NCI-H69 (cell line): ENCODE measurements at regions not wholly inside any gene's neighbourhood (a gene's known extent, or its start where the extent isn't known, plus 50 kb on each side); places are given as distances from the start of the nearest gene placed in this dataset.
A peak's percentile ranks its signal among the peaks of the same experiment; 100 is the strongest.

Source experiments
- DNase-seq: peaks from one replicate; lab custom pipeline; 2025; lab: John Stamatoyannopoulos, UW

GRCh38 chr5:155295111-155295510, 281.6 kb downstream of the KIF4B start:
- no peak for DNase-seq

- peak; percentile 34 for DNase-seq
These were observed 285.9 kb downstream of the KIF4B start for GRCh38 chr5:155299386-155300005.

DNA sequence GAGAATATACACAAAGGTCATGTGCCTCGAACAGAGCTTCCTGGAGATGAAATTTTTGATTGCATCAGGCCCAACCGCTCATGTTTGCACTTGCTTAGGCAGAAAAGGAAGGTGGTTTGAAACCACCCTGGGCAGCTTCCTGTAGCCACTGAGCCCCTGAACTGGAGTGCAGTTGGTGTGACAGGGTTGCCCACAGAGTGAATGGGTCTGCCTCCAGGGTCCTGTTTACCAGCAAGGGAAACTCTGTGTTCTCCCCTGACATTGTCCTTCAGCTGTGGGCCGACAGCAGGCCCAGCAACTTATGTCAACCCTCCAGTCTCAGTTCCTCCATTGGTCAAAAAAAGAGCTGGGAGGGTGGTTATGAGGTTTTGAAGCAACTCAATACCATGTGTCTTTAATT, 289.6 kb downstream of the KIF4B start:
- DNase-seq, result no peak

DNA sequence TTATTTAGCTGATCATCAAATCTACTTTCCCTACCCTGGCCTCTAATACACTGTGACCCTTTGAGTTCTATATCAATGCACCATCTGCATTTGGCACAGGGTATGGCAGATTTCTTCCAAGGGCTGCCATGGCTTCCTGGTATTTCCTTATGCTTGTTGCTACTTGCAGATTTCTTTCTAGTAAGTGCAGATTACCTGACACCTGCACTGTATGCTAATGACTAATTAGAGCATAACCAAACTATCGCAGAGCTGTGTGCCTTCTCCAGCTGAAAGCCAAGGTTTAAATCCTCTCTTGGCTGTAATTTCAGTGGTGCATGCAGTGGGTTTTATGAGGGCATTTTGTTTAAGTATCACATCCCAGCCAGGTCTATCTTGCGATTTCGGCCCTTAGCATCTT, 293.7 kb downstream of the KIF4B start:
- DNase-seq, result peak; percentile 61

DNA sequence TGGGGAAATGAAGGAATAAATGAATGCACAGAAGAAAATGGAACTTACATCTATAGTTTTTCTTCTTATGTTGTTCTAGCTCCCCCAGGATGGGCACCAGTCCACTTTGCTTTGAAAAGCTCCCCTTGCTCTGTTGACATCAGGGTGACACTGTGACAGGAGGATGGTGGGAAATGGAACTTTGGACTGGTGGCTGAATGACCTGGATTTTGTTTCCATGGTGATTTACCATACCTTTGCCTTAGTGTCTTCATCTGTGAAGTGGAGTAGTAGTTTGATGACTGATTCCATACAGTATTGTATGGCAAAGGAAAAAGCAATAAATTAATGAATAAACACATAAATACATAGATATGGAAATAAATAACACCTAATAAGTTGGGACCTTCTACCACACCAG, 294.7 kb downstream of the KIF4B start:
- no peak for DNase-seq

- DNase-seq, result peak; percentile 47
These were observed 295.6 kb downstream of the KIF4B start for GRCh38 chr5:155309021-155309746.

- no peak for DNase-seq
These were observed 298.2 kb downstream of the KIF4B start for GRCh38 chr5:155311721-155312120.

DNA sequence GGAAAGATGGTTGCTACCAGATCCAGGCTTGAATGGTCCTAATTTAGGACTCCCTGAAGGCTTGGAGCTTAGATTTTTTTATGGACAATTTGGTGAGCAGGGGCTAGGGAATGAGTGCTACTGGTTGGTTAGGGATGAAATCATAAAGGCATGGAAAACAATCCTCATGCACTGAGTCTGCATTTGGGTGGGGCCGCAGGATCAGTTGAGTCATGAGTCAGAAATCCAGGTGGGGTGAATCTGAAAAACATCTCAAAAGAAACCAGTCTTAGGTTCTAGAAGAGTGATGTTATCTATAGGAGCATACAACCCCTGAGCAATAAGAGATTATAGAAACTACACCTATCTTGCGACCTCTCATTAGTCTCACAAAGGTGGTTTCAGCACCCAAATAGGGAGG, 300.0 kb downstream of the KIF4B start:
- no peak for DNase-seq

GRCh38 chr5:155316070-155316714, 302.6 kb downstream of the KIF4B start:
- DNase-seq, result no peak

DNA sequence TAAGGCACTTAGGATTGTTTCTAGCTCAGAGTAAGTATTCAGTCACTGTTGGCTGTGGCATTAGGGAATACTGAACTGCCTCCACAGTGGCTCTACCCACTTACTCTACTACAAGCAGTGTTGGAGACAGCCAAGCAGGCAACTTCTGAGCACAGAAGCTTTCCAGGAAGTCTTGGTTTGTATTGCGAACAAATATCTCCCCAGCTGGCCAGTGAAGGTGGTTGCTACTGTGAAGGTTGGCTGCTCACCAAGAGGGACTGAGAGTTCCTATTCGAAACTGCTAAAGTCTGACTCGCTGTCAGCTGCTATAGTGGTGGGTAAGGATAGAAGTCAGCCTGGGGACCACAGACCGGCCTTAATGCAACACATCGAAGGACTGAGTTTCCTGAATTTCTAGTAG, 319.1 kb downstream of the KIF4B start:
- DNase-seq, result no peak

DNA sequence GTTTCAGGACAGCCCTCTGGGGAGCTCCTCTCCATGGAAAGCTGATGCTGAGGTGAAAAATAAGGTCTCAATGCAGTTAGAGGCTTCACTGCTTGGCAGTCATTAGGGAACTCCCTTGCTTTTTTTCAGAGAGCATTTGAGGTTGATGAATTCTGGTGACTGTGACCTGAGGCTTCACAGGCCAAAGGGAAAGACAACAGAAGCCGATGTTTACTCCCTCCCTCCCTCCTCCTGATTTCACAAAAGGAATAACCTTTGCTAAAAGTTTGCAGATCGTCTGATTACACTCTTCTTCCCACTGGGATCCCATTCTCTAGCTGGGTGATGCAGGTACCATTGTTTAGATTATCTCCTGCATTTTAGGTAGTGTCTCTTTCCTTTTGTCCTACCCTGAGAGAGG, 329.4 kb downstream of the KIF4B start:
- DNase-seq, result peak; percentile 76

DNA sequence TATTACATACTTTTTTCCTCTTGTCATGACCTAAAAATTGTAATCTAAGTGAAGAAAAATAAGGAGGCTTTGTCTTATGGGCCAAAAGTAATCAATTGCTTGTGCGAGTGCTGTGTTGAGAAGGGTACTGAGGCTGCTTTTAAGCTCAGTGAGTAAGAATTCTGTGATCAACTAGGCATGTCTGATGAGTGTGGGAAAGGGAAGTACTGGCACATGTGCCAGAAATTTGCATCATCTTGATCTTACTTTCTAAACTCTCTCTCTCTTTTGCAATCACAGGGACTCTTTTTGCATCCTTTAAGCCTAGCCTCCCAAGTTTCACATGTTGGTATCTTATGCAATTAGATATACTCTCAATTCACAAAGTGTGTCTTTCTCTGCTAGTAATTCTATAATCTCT, 329.9 kb downstream of the KIF4B start:
- peak; percentile 36 for DNase-seq

- DNase-seq, result no peak
These were observed 339.7 kb downstream of the KIF4B start for GRCh38 chr5:155353231-155353630.

GRCh38 chr5:155366096-155366495, 352.5 kb downstream of the KIF4B start:
- DNase-seq, result peak; percentile 42

DNA sequence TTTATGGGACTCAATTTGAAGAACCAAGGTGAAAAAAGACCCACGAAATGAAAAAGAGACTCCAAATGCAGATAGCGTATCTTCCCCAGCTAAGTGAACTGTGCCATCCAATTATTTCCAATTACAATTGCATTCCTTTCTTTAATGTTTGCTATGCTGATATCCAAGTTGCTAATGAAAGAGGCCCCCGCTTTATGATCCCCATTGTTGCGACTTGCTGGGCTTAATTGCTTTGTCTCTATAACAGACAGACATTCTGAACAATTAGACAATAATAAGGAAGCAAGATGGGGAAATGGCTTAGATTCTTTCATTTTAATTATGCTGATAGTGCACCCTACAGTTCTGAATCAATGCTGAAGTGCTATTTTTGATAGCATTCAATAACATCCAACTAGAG, 354.3 kb downstream of the KIF4B start:
- DNase-seq, result peak; percentile 69

- DNase-seq, result peak; percentile 72
These were observed 354.9 kb downstream of the KIF4B start for GRCh38 chr5:155368490-155368889.

- no peak for DNase-seq
These were observed 366.9 kb downstream of the KIF4B start for GRCh38 chr5:155380480-155380879.

- no peak for DNase-seq
These were observed 368.1 kb downstream of the KIF4B start for GRCh38 chr5:155381654-155382053.

DNA sequence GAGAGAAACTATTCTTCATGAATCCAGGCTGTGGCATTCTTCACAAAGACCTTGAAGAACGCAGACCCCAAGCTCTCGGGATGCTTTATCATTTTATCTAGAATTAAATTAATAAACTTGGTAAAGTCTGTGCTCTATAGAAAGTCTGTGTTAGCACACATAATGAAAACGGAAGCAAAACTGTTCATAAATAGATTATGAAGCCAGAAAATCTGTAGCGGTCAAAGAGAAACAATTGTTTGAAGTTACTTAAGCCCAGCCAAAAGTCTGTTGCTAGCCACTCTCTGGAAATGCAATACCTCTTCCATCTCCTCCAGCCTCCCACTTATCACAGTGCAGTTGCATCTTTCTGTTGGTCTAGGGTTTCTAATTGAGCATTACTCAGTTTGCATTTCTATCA, 375.9 kb downstream of the KIF4B start:
- no peak for DNase-seq

DNA sequence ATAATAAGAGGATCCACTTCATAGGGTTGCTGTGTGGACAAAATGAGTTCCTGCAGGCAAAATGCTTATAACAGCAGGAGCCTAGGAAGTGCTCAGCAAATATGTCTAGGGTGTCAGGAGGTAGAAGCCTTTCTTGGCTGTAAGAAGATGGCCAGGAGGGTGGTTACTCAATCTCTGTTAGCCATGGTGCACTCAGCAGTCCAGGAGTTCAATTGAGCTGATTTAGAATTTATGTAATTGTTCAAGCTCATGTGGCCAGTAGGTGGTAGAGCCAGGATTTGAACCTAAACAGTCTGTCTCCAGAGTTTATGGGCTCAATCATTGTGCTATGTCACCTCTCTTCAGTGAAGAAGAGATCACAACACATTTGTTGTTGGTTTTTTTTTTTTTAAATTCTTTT, 381.2 kb downstream of the KIF4B start:
- peak; percentile 99 for DNase-seq

DNA sequence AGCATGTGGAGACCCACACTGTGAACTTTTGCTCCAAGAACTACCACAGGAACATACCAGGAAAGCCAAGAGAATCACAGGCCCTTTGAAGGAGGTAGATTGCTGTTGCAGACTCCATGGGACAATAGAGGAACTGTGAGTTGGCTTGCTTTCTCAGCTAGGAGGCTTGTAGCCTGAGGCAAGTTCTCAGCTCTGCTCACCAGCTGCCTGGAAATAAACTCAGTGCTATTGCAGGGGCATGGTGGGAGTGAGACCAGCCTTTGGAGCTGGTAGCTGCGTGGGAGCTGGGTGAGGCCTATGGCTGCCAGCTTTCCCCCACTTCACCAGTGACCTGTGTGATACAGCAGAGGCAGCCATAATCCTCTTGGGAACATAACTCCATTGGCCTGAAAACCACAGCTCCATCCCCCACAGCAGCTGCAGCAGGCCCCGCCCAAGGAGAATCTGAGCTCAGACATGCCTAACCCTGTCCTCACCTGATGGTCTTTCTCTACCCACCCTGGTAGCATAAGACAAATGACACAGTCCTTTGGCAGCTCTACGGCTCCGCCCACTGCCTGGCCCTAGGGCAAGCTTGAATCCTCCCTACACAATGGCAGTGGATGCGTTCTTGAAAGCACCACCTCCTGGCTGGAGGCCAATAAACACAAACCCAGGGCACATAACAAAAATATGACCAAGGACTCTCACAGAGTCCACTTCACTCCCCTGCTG, 389.5 kb downstream of the KIF4B start:
- peak; percentile 99 for DNase-seq

- DNase-seq, result no peak
These were observed 393.3 kb downstream of the KIF4B start for GRCh38 chr5:155406815-155407214.

DNA sequence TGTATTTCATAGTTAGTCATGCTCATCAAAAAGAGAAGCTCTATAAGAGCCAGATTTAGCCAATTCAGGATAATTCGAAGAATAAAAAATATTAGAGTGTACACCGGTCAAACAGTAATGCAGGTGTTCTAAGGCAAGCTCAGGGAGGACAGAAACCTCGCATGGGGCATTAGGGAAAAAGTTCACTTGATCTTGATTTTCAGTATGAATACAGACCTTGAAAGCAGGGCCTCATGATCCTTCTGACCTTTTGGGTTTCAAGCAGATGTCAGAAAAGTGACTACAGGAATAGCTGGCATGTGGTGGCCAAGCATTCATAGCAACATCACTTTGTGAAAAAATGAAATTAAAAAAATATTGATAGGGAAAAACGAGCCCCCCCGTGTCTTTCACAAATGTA, 394.9 kb downstream of the KIF4B start:
- no peak for DNase-seq
